ENCODE measurements at regions not wholly inside any gene's neighbourhood (a gene's known extent, or its start where the extent isn't known, plus 50 kb on each side); places are given as distances from the start of the nearest gene placed in this dataset.

- H2BK20ac ChIP-seq (ENCODE audit: low read depth, low read length, poor library complexity, severe bottlenecking): no peak overlapping the region
- H4K8ac ChIP-seq (replicated peaks; ENCODE audit: insufficient read length, low read depth, low read length): no peak overlapping the region
- H3K56ac ChIP-seq (ENCODE audit: insufficient read length, low read depth, low read length): no peak overlapping the region
- Mint-ChIP-seq H3K9me3 (no peaks in the 10 kb centered on the region; a peak in 1 of 5 replicates), H3K4me3 (no peak overlapping the region), H3K4me1 (peaks cover 14 to 16% of the 10 kb centered on the region in 2 experiments), H3K36me3 (ENCODE audit: insufficient read depth in 1 of 3, low read depth in 3 of 3) (no peaks in the 10 kb centered on the region), H3K27me3 (ENCODE audit: low read depth) (no peaks in the 10 kb centered on the region), H3K27ac (no peak overlapping the region)
- no peak overlapping the region; the same call in 1 of the 2 replicates for H3K14ac ChIP-seq (ENCODE audit: insufficient read depth, low read length)
- H3K27me3 ChIP-seq (ENCODE audit: insufficient read depth, low read length): no peaks in the 10 kb centered on the region
- no peak overlapping the region for H4K5ac ChIP-seq (ENCODE audit: insufficient read length, low read depth, low read length)
- WGBS (ENCODE audit: extremely low coverage, insufficient read length, low lambda C conversion rate): no CpG with 5 or more reads among the region's 16 CpGs
- H2BK15ac ChIP-seq (ENCODE audit: low read depth, low read length): no peak overlapping the region
- no peak overlapping the region for H3K23ac ChIP-seq (ENCODE audit: insufficient read length, low read depth, low read length)
- H2AFZ ChIP-seq (ENCODE audit: low read length): no peak overlapping the region
- no peak overlapping the region for H2AK5ac ChIP-seq (ENCODE audit: insufficient read length, low read length)
- no peak for DNase-seq
- no peak overlapping the region for H3K4me2 ChIP-seq (ENCODE audit: insufficient read depth, insufficient read length, low read length)
- no peaks in the 10 kb centered on the region for H3K23me2 ChIP-seq (ENCODE audit: insufficient read length, low read depth, low read length, poor library complexity, severe bottlenecking)
- H2BK12ac ChIP-seq (ENCODE audit: insufficient read length, low read depth, low read length): no peak overlapping the region
- no peak overlapping the region for H2BK5ac ChIP-seq (ENCODE audit: insufficient read length, low read length)
- no peaks in the 10 kb centered on the region for H3K79me2 ChIP-seq (ENCODE audit: insufficient read depth, low read length)
- no peak overlapping the region for H3K18ac ChIP-seq (ENCODE audit: insufficient read length, low read depth, low read length)
- H4K91ac ChIP-seq (ENCODE audit: insufficient read length, low read depth, low read length): no peak overlapping the region
- no peak overlapping the region for H3K4ac ChIP-seq (ENCODE audit: low read depth, low read length)
- no peaks in the 10 kb centered on the region for H3K9me3 ChIP-seq (ENCODE audit: control insufficient read depth, low read depth, low read length)
- no peak for TF ChIP-seq CTCF (conservative IDR thresholded peaks at IDR 0.05)
- no peaks in the 10 kb centered on the region for H3K79me1 ChIP-seq (ENCODE audit: insufficient read depth, low read depth, low read length, poor library complexity, severe bottlenecking)
- H3K27ac ChIP-seq (ENCODE audit: insufficient read length, low read depth, low read length): no peak overlapping the region
- no peak overlapping the region for H2BK120ac ChIP-seq (ENCODE audit: low read depth, low read length, poor library complexity, severe bottlenecking)
- H3K4me1 ChIP-seq (ENCODE audit: insufficient read depth, low read length): no peaks in the 10 kb centered on the region
- H3T11ph ChIP-seq (ENCODE audit: low read length): no peak overlapping the region
- H3K9ac ChIP-seq (ENCODE audit: extremely low read depth, insufficient read length, low read length): no peak overlapping the region
- no peaks in the 10 kb centered on the region for H4K20me1 ChIP-seq (ENCODE audit: control insufficient read depth, insufficient read depth, insufficient read length)
These were observed 131.3 kb downstream of the TOMM20 start for GRCh38 chr1:234997201-234997895.

All from H9 (cell line).